ENCODE measurements at regions not wholly inside any gene's neighbourhood (a gene's known extent, or its start where the extent isn't known, plus 50 kb on each side); places are given as distances from the start of the nearest gene placed in this dataset.

DNA sequence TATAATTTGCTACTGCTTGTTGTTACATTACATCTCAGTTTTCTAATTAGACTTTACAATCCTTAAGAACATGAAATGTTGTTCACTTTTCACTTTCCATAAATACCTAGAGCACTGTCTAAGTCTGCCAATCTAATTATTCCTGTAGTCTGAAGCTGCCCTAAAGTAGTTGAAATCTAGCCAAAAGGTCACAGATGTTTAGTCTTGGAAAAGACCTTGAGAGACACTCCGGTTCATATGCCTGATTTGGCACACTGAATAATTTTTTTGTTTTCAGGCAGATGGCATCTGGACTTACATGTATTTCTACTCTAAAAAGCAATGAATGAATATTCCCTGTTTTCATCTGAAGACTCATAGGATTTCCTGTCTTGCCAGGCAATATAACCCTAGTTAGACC lies 359.1 kb downstream of the ANKRD7 start:
- no peak for DNase-seq (ENCODE audit: extremely low spot score, unreplicated experiment)
- H3K9me3 Mint-ChIP-seq (ENCODE audit: unreplicated experiment) = no peaks in the 10 kb centered on the region
- no peak overlapping the region for H3K27ac Mint-ChIP-seq (ENCODE audit: unreplicated experiment)
- no peak for TF ChIP-seq CTCF (IDR thresholded peaks at IDR 0.05)
- H3K4me3 Mint-ChIP-seq (ENCODE audit: unreplicated experiment) = no peak overlapping the region
- no peaks in the 10 kb centered on the region for H3K27me3 Mint-ChIP-seq (ENCODE audit: unreplicated experiment)
- no peaks in the 10 kb centered on the region for H3K36me3 Mint-ChIP-seq (ENCODE audit: unreplicated experiment)
- H3K4me1 Mint-ChIP-seq (ENCODE audit: unreplicated experiment) = no peaks in the 10 kb centered on the region

GRCh38 chr7:118586248-118586647 lies 361.7 kb downstream of the ANKRD7 start:
- Mint-ChIP-seq H3K4me1 (ENCODE audit: unreplicated experiment) (no peaks in the 10 kb centered on the region), H3K9me3 (ENCODE audit: unreplicated experiment) (no peaks in the 10 kb centered on the region), H3K27ac (ENCODE audit: unreplicated experiment) (no peak overlapping the region), H3K4me3 (ENCODE audit: unreplicated experiment) (no peak overlapping the region), H3K27me3 (ENCODE audit: unreplicated experiment) (no peaks in the 10 kb centered on the region), H3K36me3 (ENCODE audit: unreplicated experiment) (no peaks in the 10 kb centered on the region)
- DNase-seq (ENCODE audit: extremely low spot score, unreplicated experiment) = no peak
- TF ChIP-seq CTCF (IDR thresholded peaks at IDR 0.05) = no peak

- no peak overlapping the region for H3K27ac Mint-ChIP-seq (ENCODE audit: unreplicated experiment)
- H3K4me1 Mint-ChIP-seq (ENCODE audit: unreplicated experiment) = no peaks in the 10 kb centered on the region
- no peaks in the 10 kb centered on the region for H3K27me3 Mint-ChIP-seq (ENCODE audit: unreplicated experiment)
- H3K36me3 Mint-ChIP-seq (ENCODE audit: unreplicated experiment) = no peaks in the 10 kb centered on the region
- no peak overlapping the region for H3K4me3 Mint-ChIP-seq (ENCODE audit: unreplicated experiment)
- DNase-seq (ENCODE audit: extremely low spot score, unreplicated experiment) = no peak
- no peaks in the 10 kb centered on the region for H3K9me3 Mint-ChIP-seq (ENCODE audit: unreplicated experiment)
- peak; percentile 39 for TF ChIP-seq CTCF (IDR thresholded peaks at IDR 0.05)
Measured at GRCh38 chr7:118590107-118590506, 365.6 kb downstream of the ANKRD7 start.

GRCh38 chr7:118602090-118602489 lies 377.6 kb downstream of the ANKRD7 start:
- no peak for TF ChIP-seq CTCF (IDR thresholded peaks at IDR 0.05)
- H3K27ac Mint-ChIP-seq (ENCODE audit: unreplicated experiment) = no peak overlapping the region

DNA sequence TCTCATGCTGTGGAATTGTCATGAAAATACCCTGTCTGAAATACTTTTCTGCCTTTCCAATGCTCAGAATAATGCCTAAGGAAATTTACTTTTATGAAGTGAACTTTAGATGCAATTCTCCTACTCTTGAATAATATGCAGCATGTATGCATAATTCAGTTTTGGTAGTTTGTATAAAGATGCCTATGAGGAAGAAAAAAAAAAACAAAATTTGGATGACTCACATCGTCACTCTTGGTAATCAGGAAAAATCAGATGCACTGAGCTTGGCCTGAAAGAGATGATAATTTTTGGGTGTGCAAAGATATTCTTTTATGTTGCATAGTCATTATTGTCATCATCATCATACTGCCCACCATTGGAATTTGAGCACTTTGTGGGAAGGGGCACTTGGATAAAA lies 382.1 kb downstream of the ANKRD7 start:
- no peak for TF ChIP-seq CTCF (IDR thresholded peaks at IDR 0.05)
- H3K36me3 Mint-ChIP-seq (ENCODE audit: unreplicated experiment) = no peaks in the 10 kb centered on the region
- DNase-seq (ENCODE audit: extremely low spot score, unreplicated experiment) = no peak
- no peaks in the 10 kb centered on the region for H3K27me3 Mint-ChIP-seq (ENCODE audit: unreplicated experiment)
- H3K4me1 Mint-ChIP-seq (ENCODE audit: unreplicated experiment) = no peaks in the 10 kb centered on the region
- no peaks in the 10 kb centered on the region for H3K9me3 Mint-ChIP-seq (ENCODE audit: unreplicated experiment)
- no peak overlapping the region for H3K27ac Mint-ChIP-seq (ENCODE audit: unreplicated experiment)
- no peak overlapping the region for H3K4me3 Mint-ChIP-seq (ENCODE audit: unreplicated experiment)

More at GRCh38 chr7:118602090-118602489, 377.6 kb downstream of the ANKRD7 start:
- no peak overlapping the region for H3K4me3 Mint-ChIP-seq (ENCODE audit: unreplicated experiment)
- no peaks in the 10 kb centered on the region for H3K4me1 Mint-ChIP-seq (ENCODE audit: unreplicated experiment)
- H3K27me3 Mint-ChIP-seq (ENCODE audit: unreplicated experiment) = no peaks in the 10 kb centered on the region
- no peaks in the 10 kb centered on the region for H3K9me3 Mint-ChIP-seq (ENCODE audit: unreplicated experiment)
- H3K36me3 Mint-ChIP-seq (ENCODE audit: unreplicated experiment) = no peaks in the 10 kb centered on the region
- no peak for DNase-seq (ENCODE audit: extremely low spot score, unreplicated experiment)
